Coronary artery (tissue), 2 donors: ENCODE measurements at regions not wholly inside any gene's neighbourhood (a gene's known extent, or its start where the extent isn't known, plus 50 kb on each side); places are given as distances from the start of the nearest gene placed in this dataset.

Source experiments
- DNase-seq: peaks from one replicate; pipeline ENCODE4 v3.0.0-alpha.2; 2017; ENCODE audit warnings: low spot score
- H3K27ac ChIP-seq, 2 donors: fragments of 200-600 bp; sonication (generic); one replicate each; pipeline ENCODE4 v1.5.1; 2016 to 2019
- H3K4me3 ChIP-seq: fragments of 200-600 bp; sonication (generic); 2 replicates; pipeline ENCODE4 v1.5.1; 2016; ENCODE audit warnings: mild to moderate bottlenecking, moderate library complexity
- CTCF ChIP-seq: fragments of 200-600 bp; sonication (generic); IDR thresholded peaks from one replicate; pipeline ENCODE4 v1.5.1; 2019; ENCODE audit warnings: antibody characterized with exemption

GRCh38 chr9:115398313-115398650, 280.3 kb upstream of the TNC start:
- Histone ChIP-seq H3K27ac (no peak overlapping the region), H3K4me3 (no peak overlapping the region)
- no peak for TF ChIP-seq CTCF
- no peak for DNase-seq

- no peak for TF ChIP-seq CTCF
- DNase-seq, result no peak
- Histone ChIP-seq H3K27ac (no peak overlapping the region), H3K4me3 (no peak overlapping the region)
These were observed 281.0 kb upstream of the TNC start for GRCh38 chr9:115398996-115399395.

DNA sequence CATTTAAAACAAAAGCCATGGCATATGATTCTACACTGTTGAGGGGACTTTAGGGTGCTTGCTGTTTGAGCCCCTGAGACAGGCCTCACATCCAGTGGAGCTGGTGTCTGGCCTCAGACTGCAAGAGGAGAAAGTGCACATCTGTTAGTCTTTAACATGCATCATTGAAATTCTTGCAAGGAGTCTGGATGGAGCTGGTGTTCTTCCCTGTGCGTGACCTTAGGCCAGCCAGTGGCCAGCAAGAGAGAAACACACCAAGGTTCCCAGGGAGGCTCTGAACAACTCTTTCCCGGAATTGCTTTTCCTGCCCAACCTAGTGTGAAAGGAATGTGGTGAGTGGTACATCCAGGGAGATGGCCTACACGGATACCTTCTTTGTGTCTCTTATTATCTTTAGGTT, 282.8 kb upstream of the TNC start:
- Histone ChIP-seq H3K27ac (no peak overlapping the region), H3K4me3 (no peak overlapping the region)
- TF ChIP-seq CTCF, result no peak
- DNase-seq, result no peak

DNA sequence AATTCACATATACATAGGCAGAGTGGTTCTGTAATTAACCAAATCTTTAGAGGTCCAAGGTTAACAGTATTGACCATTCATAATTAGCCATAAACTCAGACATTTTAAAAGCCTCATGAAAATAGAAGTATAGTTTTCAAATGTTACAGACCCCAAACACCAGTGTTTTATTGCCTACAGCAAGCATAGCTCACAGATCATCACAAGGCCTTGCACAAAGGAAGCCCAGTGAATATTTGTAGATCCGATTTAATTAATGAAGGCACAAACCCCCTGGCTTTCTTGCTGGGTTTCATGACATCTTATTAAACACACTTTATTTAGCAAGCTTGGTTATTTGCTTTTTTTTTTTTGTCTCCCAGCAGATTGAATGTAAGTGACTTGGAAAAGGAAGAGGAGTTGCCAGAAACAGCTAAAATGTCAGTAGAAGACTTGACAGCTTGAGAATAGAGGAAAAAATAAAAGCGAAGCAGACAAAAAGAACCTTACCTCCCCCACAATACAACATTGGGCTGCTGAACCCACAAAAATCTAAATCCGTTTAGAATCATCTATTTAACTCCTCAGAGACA, 283.9 kb upstream of the TNC start:
- DNase-seq, result no peak
- H3K27ac ChIP-seq, result no peak overlapping the region
- no peak overlapping the region for H3K4me3 ChIP-seq
- TF ChIP-seq CTCF, result no peak

- TF ChIP-seq CTCF, result no peak
- H3K4me3 ChIP-seq, result no peak overlapping the region
- DNase-seq, result no peak
- no peak overlapping the region for H3K27ac ChIP-seq
These were observed 285.8 kb upstream of the TNC start for GRCh38 chr9:115403753-115404152.

- Histone ChIP-seq H3K27ac (no peak overlapping the region), H3K4me3 (no peak overlapping the region)
- TF ChIP-seq CTCF, result no peak
- DNase-seq, result no peak
These were observed 286.4 kb upstream of the TNC start for GRCh38 chr9:115404311-115404710.

GRCh38 chr9:115411516-115411915, 293.6 kb upstream of the TNC start:
- Histone ChIP-seq H3K4me3 (no peak overlapping the region), H3K27ac (no peak overlapping the region)

More at GRCh38 chr9:115411516-115411915, 293.6 kb upstream of the TNC start:
- TF ChIP-seq CTCF, result no peak
- DNase-seq, result no peak
